ENCODE measurements at regions not wholly inside any gene's neighbourhood (a gene's known extent, or its start where the extent isn't known, plus 50 kb on each side); places are given as distances from the start of the nearest gene placed in this dataset.
"Not testable (repeated sequence)": the region's sequence is repeated elsewhere in the genome, so short reads cannot be mapped to it uniquely, and the experiment has no call there.

- DNase-seq (ENCODE audit: low read depth) = no peak
- TF ChIP-seq CTCF (conservative IDR thresholded peaks at IDR 0.05; ENCODE audit: low read depth, low read length) = no peak
- no peak overlapping the region for H3K4me3 ChIP-seq (ENCODE audit: low read length)
These were observed 103.4 kb upstream of the ELMO1 start for GRCh38 chr7:37552030-37552429.

GRCh38 chr7:37552439-37552838 lies 103.8 kb upstream of the ELMO1 start:
- not testable (repeated sequence) for DNase-seq (ENCODE audit: low read depth); H3K4me3 ChIP-seq (ENCODE audit: low read length)

GRCh38 chr7:37555528-37555927 lies 106.9 kb upstream of the ELMO1 start:
- TF ChIP-seq CTCF (conservative IDR thresholded peaks at IDR 0.05; ENCODE audit: low read depth, low read length) = no peak
- no peak for DNase-seq (ENCODE audit: low read depth)
- H3K4me3 ChIP-seq (ENCODE audit: low read length) = no peak overlapping the region

- no peak for DNase-seq (ENCODE audit: low read depth)
- TF ChIP-seq CTCF (conservative IDR thresholded peaks at IDR 0.05; ENCODE audit: low read depth, low read length) = no peak
- no peak overlapping the region for H3K4me3 ChIP-seq (ENCODE audit: low read length)
These were observed 109.0 kb upstream of the ELMO1 start for GRCh38 chr7:37557571-37558209.

- no peak for DNase-seq (ENCODE audit: low read depth)
- no peak overlapping the region for H3K4me3 ChIP-seq (ENCODE audit: low read length)
- no peak for TF ChIP-seq CTCF (conservative IDR thresholded peaks at IDR 0.05; ENCODE audit: low read depth, low read length)
These were observed 109.8 kb upstream of the ELMO1 start for GRCh38 chr7:37558320-37559096.

- no peak overlapping the region for H3K4me3 ChIP-seq (ENCODE audit: low read length)
- no peak for DNase-seq (ENCODE audit: low read depth)
- no peak for TF ChIP-seq CTCF (conservative IDR thresholded peaks at IDR 0.05; ENCODE audit: low read depth, low read length)
These were observed 113.4 kb upstream of the GPR141 start for GRCh38 chr7:37570145-37570544.

- no peak for DNase-seq (ENCODE audit: low read depth)
- TF ChIP-seq CTCF (conservative IDR thresholded peaks at IDR 0.05; ENCODE audit: low read depth, low read length) = no peak
- H3K4me3 ChIP-seq (ENCODE audit: low read length) = no peak overlapping the region
These were observed 111.8 kb upstream of the GPR141 start for GRCh38 chr7:37571806-37572205.
